ENCODE measurements at regions not wholly inside any gene's neighbourhood (a gene's known extent, or its start where the extent isn't known, plus 50 kb on each side); places are given as distances from the start of the nearest gene placed in this dataset.
"Not testable (repeated sequence)": the region's sequence is repeated elsewhere in the genome, so short reads cannot be mapped to it uniquely, and the experiment has no call there.

GRCh38 chr6:4220558-4220957 is 85.2 kb upstream of the ECI2 start:
- Mint-ChIP-seq H3K27ac (no peak overlapping the region), H3K36me3 (no peaks in the 10 kb centered on the region), H3K4me1 (ENCODE audit: unreplicated experiment) (no peaks in the 10 kb centered on the region), H3K9me3 (peaks cover 4% of the 10 kb centered on the region), H3K4me3 (no peak overlapping the region), H3K27me3 (no peaks in the 10 kb centered on the region)
- no peak for TF ChIP-seq CTCF (conservative IDR thresholded peaks at IDR 0.05)
- DNase-seq (ENCODE audit: extremely low spot score, unreplicated experiment) = no peak

GRCh38 chr6:4218619-4219317 is 83.4 kb upstream of the ECI2 start:
- not testable (repeated sequence) for H3K27me3 Mint-ChIP-seq; H3K4me3 Mint-ChIP-seq; H3K36me3 Mint-ChIP-seq; H3K9me3 Mint-ChIP-seq; H3K4me1 Mint-ChIP-seq (ENCODE audit: unreplicated experiment); H3K27ac Mint-ChIP-seq; DNase-seq (ENCODE audit: extremely low spot score, unreplicated experiment)

GRCh38 chr6:4212588-4212987 is 77.2 kb upstream of the ECI2 start:
- no peak overlapping the region for H3K27ac Mint-ChIP-seq
- peaks cover 9% of the 10 kb centered on the region for H3K9me3 Mint-ChIP-seq
- no peaks in the 10 kb centered on the region for H3K36me3 Mint-ChIP-seq
- no peak overlapping the region for H3K4me3 Mint-ChIP-seq
- H3K4me1 Mint-ChIP-seq (ENCODE audit: unreplicated experiment) = no peaks in the 10 kb centered on the region
- no peak for TF ChIP-seq CTCF (conservative IDR thresholded peaks at IDR 0.05)
- H3K27me3 Mint-ChIP-seq = no peaks in the 10 kb centered on the region
- no peak for DNase-seq (ENCODE audit: extremely low spot score, unreplicated experiment)

- H3K27ac Mint-ChIP-seq = no peak overlapping the region
Measured at GRCh38 chr6:4210629-4211419, 75.4 kb upstream of the ECI2 start.

GRCh38 chr6:4209196-4209595 is 73.8 kb upstream of the ECI2 start:
- Mint-ChIP-seq H3K27me3 (no peaks in the 10 kb centered on the region), H3K36me3 (no peaks in the 10 kb centered on the region), H3K9me3 (peaks cover 11% of the 10 kb centered on the region), H3K27ac (no peak overlapping the region), H3K4me1 (ENCODE audit: unreplicated experiment) (no peaks in the 10 kb centered on the region), H3K4me3 (no peak overlapping the region)
- TF ChIP-seq CTCF (conservative IDR thresholded peaks at IDR 0.05) = no peak
- no peak for DNase-seq (ENCODE audit: extremely low spot score, unreplicated experiment)

More at GRCh38 chr6:4210629-4211419, 75.4 kb upstream of the ECI2 start:
- H3K4me3 Mint-ChIP-seq = no peak overlapping the region
- no peaks in the 10 kb centered on the region for H3K27me3 Mint-ChIP-seq
- peak; percentile 78 for TF ChIP-seq CTCF (conservative IDR thresholded peaks at IDR 0.05)
- no peaks in the 10 kb centered on the region for H3K36me3 Mint-ChIP-seq
- H3K4me1 Mint-ChIP-seq (ENCODE audit: unreplicated experiment) = no peaks in the 10 kb centered on the region
- peaks cover 5% of the 10 kb centered on the region for H3K9me3 Mint-ChIP-seq
- DNase-seq (ENCODE audit: extremely low spot score, unreplicated experiment) = no peak

- TF ChIP-seq CTCF (conservative IDR thresholded peaks at IDR 0.05) = no peak
- Mint-ChIP-seq H3K36me3 (no peaks in the 10 kb centered on the region), H3K27ac (no peak overlapping the region), H3K4me3 (no peak overlapping the region), H3K9me3 (peaks cover 11% of the 10 kb centered on the region), H3K27me3 (no peaks in the 10 kb centered on the region), H3K4me1 (ENCODE audit: unreplicated experiment) (no peaks in the 10 kb centered on the region)
- no peak for DNase-seq (ENCODE audit: extremely low spot score, unreplicated experiment)
Measured at GRCh38 chr6:4208158-4208557, 72.8 kb upstream of the ECI2 start.

- not testable (repeated sequence) for H3K4me3 Mint-ChIP-seq
- H3K9me3 Mint-ChIP-seq = peaks cover 17% of the 10 kb centered on the region
Measured at GRCh38 chr6:4203642-4204417, 68.5 kb upstream of the ECI2 start.

More at GRCh38 chr6:4203642-4204417, 68.5 kb upstream of the ECI2 start:
- H3K27me3 Mint-ChIP-seq; H3K36me3 Mint-ChIP-seq; DNase-seq (ENCODE audit: extremely low spot score, unreplicated experiment); H3K4me1 Mint-ChIP-seq (ENCODE audit: unreplicated experiment); H3K27ac Mint-ChIP-seq: not testable (repeated sequence)

Data from type B pancreatic cell (in vitro differentiated cells).